ENCODE measurements at regions not wholly inside any gene's neighbourhood (a gene's known extent, or its start where the extent isn't known, plus 50 kb on each side); places are given as distances from the start of the nearest gene placed in this dataset.

GRCh38 chr13:62906469-62906868, 1490.8 kb upstream of the PCDH20 start:
- Histone ChIP-seq H3K23ac (ENCODE audit: low read depth, low read length) (no peak overlapping the region), H2BK15ac (ENCODE audit: low read depth, low read length) (no peak overlapping the region), H2BK120ac (ENCODE audit: low read depth, low read length) (no peak overlapping the region), H3K4me2 (ENCODE audit: low read depth, low read length) (no peak overlapping the region), H2BK20ac (ENCODE audit: low read depth, low read length) (no peak overlapping the region), H3K36me3 (ENCODE audit: control insufficient read depth, insufficient read depth, low read length) (no peaks in the 10 kb centered on the region), H3K18ac (ENCODE audit: low read depth, low read length) (no peak overlapping the region), H3K27ac (ENCODE audit: insufficient read depth, low read length) (no peak overlapping the region), H2AK9ac (replicated peaks; ENCODE audit: low read depth, low read length, poor library complexity) (no peak overlapping the region), H3K4ac (ENCODE audit: low read depth, low read length) (no peak overlapping the region), H3K9me3 (ENCODE audit: control insufficient read depth, insufficient read depth, low read length) (no peaks in the 10 kb centered on the region), H4K91ac (ENCODE audit: insufficient read depth, low read depth, low read length) (no peak overlapping the region), H4K8ac (ENCODE audit: low read depth in 2 of 2, low read length in 2 of 2) (no peak overlapping the region), H3K14ac (replicated peaks; ENCODE audit: low read depth, low read length) (no peak overlapping the region), H2AK5ac (ENCODE audit: low read depth, low read length) (no peak overlapping the region), H4K20me1 (ENCODE audit: insufficient read depth, low read length) (no peaks in the 10 kb centered on the region), H3K56ac (ENCODE audit: extremely low read depth, insufficient read depth, low read length) (no peak overlapping the region), H2AFZ (replicated peaks; ENCODE audit: low read length, poor library complexity) (no peak overlapping the region), H3K79me1 (ENCODE audit: low read depth in 1 of 2, low read length in 2 of 2) (no peaks in the 10 kb centered on the region), H3K9me1 (ENCODE audit: insufficient read depth, low read length) (no peaks in the 10 kb centered on the region), H3K4me1 (ENCODE audit: control insufficient read depth, insufficient read depth, low read length) (no peaks in the 10 kb centered on the region), H3K9ac (ENCODE audit: low read depth, low read length) (no peak overlapping the region), H3K4me3 (ENCODE audit: insufficient read depth, low read depth, low read length) (no peak overlapping the region), H3K27me3 (ENCODE audit: control insufficient read depth, insufficient read depth, low read length) (no peaks in the 10 kb centered on the region), H4K5ac (ENCODE audit: low read depth, low read length) (no peak overlapping the region), H2BK5ac (ENCODE audit: low read depth, low read length, poor library complexity, severe bottlenecking) (no peak overlapping the region)
- ChIA-PET CTCF (no interaction called here), POLR2A (ENCODE audit: unreplicated experiment) (no interaction called here)
- in situ Hi-C loops (cut with MboI; ENCODE audit: low sequenced_read_pairs) = no loop called here
- intact Hi-C loops (cut with micrococcal nuclease) = loop anchor here (5.0 kb wide), 1 partner anchor 349 kb away; no protein-coding TSS in a partner anchor
- dilution Hi-C loops (cut with HindIII; ENCODE audit: low sequenced_read_pairs, unreplicated experiment) = no loop called here
- ATAC-seq (ENCODE audit: low read depth) = no peak
- DNase-seq = no peak
- no peak for TF ChIP-seq SMC3 (IDR thresholded peaks at IDR 0.05; ENCODE audit: low read depth, low read length)
- TF ChIP-seq RCOR1 (IDR thresholded peaks at IDR 0.05; ENCODE audit: insufficient replicate concordance, low read length) = no peak
- no peak for TF ChIP-seq POLR2A (IDR thresholded peaks at IDR 0.05; ENCODE audit: low read depth, low read length)
- no TSS peak for BruUV-seq (replicated peaks)
